Activated naive CD8-positive, alpha-beta T cell (primary cell): ENCODE measurements at regions not wholly inside any gene's neighbourhood (a gene's known extent, or its start where the extent isn't known, plus 50 kb on each side); places are given as distances from the start of the nearest gene placed in this dataset.

ENCODE experiments used
- H3K27ac Mint-ChIP-seq: one replicate; pipeline ENCODE4 v1.8.0; 2021; ENCODE audit warnings: mixed read lengths
- H3K27me3 Mint-ChIP-seq: one replicate; pipeline ENCODE4 v1.8.0; 2021; ENCODE audit warnings: mixed read lengths
- H3K36me3 Mint-ChIP-seq: one replicate; pipeline ENCODE4 v1.8.0; 2021; ENCODE audit warnings: mixed read lengths
- H3K4me1 Mint-ChIP-seq: one replicate; pipeline ENCODE4 v1.8.0; 2021; ENCODE audit warnings: low read depth, mixed read lengths
- H3K4me3 Mint-ChIP-seq: one replicate; pipeline ENCODE4 v1.8.0; 2021; ENCODE audit warnings: mild to moderate bottlenecking, mixed read lengths
- H3K9me3 Mint-ChIP-seq: one replicate; pipeline ENCODE4 v1.8.0; 2021; ENCODE audit warnings: low read depth, mixed read lengths

DNA sequence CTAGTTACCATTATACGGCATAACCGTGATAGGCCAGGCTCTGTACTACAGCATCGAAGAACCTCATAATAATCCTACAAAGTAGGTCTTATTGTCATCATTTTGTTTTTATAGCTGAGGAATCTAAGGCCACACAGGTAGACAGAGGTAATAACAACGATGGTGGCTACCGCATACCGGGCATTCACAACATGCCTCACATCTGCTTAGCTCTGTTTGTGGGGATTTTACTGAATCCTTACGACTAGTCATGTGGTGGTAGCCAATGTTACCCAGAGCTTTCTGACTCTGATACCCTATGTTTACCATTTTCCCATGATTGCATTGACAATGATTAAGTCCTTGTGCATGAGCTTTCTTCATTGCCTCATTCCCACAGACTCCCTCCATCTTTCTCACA is 269.4 kb downstream of the TCF7L2 start:
- H3K36me3 Mint-ChIP-seq, result no peaks in the 10 kb centered on the region

DNA sequence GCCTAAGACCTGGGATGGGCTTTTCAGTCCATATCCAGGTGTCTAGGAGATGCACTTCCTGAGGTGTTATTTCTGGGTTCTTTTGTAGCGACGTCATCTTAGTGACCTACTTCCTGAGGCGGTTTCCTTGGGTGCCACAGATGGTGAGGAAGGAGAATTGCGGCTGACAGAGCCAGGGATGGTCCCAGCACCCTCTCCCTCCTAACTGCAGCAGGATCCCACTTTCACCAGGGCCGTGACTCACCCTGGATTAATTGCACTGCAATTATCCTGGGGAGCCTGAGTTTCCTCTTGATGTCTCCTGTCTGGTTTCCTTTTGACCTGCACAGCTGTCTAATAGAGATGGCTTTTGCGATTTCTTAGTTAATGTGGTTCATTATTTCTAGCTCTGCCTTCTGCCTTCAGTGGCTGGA is 271.7 kb downstream of the TCF7L2 start:
- Mint-ChIP-seq H3K4me1 (peaks cover 18% of the 10 kb centered on the region), H3K36me3 (no peaks in the 10 kb centered on the region), H3K27me3 (peaks cover 11% of the 10 kb centered on the region), H3K27ac (no peak overlapping the region), H3K9me3 (no peaks in the 10 kb centered on the region), H3K4me3 (no peak overlapping the region)

More for the DNA sequence above, 269.4 kb downstream of the TCF7L2 start:
- no peak overlapping the region for H3K4me3 Mint-ChIP-seq
- peaks cover 10% of the 10 kb centered on the region for H3K27me3 Mint-ChIP-seq
- H3K4me1 Mint-ChIP-seq, result peaks cover 7% of the 10 kb centered on the region
- no peaks in the 10 kb centered on the region for H3K9me3 Mint-ChIP-seq
- no peak overlapping the region for H3K27ac Mint-ChIP-seq

DNA sequence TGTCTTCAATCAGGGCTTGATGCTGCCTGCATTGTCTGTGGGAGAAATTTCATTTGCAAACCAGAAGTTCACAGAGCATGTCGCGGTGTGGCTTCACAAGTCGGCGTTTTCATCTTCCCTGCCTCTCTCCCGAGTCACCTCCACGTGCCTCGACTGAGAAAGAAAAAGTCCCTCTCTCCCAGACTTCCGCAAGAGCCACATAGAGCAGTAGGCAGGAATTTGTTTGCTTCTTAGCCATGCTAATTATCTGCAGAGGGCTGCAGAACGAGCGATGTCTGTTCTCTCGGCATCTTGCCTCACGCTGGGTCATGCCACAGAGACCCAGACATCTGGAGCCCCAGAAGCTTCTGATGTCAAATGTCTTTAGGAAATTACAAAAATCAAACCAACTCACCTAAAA is 272.2 kb downstream of the TCF7L2 start:
- Mint-ChIP-seq H3K27me3 (peaks cover 11% of the 10 kb centered on the region), H3K9me3 (no peaks in the 10 kb centered on the region), H3K27ac (no peak overlapping the region), H3K4me1 (peaks cover 21% of the 10 kb centered on the region), H3K36me3 (no peaks in the 10 kb centered on the region), H3K4me3 (no peak overlapping the region)

DNA sequence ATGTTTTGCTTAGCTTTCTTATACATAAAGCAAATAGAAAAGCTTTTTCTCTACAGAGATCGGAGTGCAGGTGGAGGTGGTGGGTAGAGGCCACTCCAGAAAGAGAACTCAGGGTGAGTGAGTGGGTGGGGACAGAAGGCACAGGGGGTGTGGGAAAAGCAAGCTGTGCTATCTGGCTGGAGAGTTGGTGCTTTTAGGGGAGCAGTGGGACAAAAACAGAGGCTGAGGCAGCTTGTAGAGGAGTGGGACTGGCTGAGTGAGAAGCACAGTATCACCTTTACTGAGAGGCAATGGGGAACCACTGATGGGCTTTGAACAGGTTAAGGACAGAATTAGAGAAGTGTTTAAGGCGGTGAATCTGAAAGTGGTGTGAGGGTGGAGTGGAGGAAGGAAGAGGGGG is 275.3 kb downstream of the TCF7L2 start:
- H3K27ac Mint-ChIP-seq, result no peak overlapping the region
- peaks cover 14% of the 10 kb centered on the region for H3K27me3 Mint-ChIP-seq
- no peaks in the 10 kb centered on the region for H3K9me3 Mint-ChIP-seq
- H3K4me1 Mint-ChIP-seq, result peaks cover 21% of the 10 kb centered on the region
- H3K36me3 Mint-ChIP-seq, result no peaks in the 10 kb centered on the region
- no peak overlapping the region for H3K4me3 Mint-ChIP-seq

DNA sequence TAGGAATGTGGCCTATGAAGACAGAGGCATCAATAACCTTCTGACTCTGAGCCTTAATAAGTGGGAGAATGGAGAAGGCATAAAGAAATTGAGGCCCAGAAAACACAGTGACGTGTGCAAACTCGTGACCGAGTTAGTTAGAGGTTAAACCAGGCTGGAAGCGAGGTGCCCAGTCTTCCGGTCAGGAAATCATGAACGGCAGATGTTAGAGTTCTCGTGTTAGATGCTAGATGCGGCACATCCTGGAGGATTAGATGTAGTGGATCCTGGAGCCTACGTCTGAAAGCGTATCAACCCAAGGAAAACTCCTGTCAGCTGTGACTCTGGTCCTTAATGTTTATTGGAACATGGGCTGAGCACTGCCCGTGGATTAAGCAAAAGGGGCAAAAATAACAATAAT is 275.9 kb downstream of the TCF7L2 start:
- Mint-ChIP-seq H3K36me3 (no peaks in the 10 kb centered on the region), H3K9me3 (no peaks in the 10 kb centered on the region), H3K27me3 (peaks cover 14% of the 10 kb centered on the region), H3K27ac (no peak overlapping the region), H3K4me3 (no peak overlapping the region), H3K4me1 (peaks cover 21% of the 10 kb centered on the region)

DNA sequence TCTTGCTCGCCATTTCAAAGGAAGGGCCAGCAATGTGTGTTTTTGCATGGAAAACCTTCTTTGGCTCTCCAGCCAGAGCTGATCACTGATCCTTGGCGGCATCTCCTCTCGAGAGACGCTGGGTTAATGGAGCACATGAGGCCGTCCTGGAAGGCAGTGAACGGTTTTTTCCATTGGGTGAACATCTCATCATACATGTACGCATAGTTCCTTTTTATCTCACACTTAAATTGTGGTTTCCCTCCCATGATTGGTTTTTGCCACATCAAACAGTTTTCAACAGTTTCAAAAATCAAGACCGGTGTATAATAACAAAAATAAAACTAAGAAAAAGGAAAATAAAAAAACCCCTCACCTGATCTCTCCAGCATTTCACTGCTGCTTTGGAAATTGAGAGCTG is 276.4 kb downstream of the TCF7L2 start:
- H3K27me3 Mint-ChIP-seq, result peaks cover 14% of the 10 kb centered on the region
- H3K27ac Mint-ChIP-seq, result no peak overlapping the region
- H3K36me3 Mint-ChIP-seq, result no peaks in the 10 kb centered on the region
- H3K4me3 Mint-ChIP-seq, result no peak overlapping the region
- no peaks in the 10 kb centered on the region for H3K9me3 Mint-ChIP-seq
- peaks cover 21% of the 10 kb centered on the region for H3K4me1 Mint-ChIP-seq

DNA sequence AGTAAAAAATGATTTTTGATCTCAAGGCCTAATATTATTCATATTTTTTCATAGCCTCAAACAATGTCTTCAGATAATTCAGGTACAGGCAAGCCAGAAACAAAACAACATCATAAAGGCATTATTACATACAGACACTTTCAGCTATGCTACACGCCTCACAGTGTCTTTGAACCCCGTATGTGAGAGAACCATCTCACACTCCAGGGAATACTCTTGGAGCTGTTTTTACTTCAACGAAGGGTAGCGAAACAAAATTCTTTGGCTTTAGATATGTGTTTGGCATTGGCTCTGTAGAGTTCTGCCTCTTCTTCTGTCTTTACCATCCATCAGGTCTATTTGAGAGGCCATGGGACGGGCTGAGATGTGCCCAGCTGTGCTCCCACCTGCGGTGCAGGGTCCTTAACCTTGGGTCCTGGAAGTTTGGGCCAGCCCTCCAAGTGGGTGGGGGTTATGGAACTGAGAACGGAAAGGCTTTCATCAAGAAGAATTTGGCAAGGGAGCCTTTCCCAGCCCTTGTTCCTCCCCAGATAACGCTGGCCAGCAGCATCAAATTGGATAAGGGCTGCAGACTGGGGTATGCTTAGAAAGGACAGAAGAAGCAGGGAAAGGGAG is 276.9 kb downstream of the TCF7L2 start:
- Mint-ChIP-seq H3K27ac (no peak overlapping the region), H3K27me3 (peaks cover 14% of the 10 kb centered on the region), H3K36me3 (no peaks in the 10 kb centered on the region), H3K9me3 (no peaks in the 10 kb centered on the region), H3K4me3 (no peak overlapping the region), H3K4me1 (peaks cover 18% of the 10 kb centered on the region)

DNA sequence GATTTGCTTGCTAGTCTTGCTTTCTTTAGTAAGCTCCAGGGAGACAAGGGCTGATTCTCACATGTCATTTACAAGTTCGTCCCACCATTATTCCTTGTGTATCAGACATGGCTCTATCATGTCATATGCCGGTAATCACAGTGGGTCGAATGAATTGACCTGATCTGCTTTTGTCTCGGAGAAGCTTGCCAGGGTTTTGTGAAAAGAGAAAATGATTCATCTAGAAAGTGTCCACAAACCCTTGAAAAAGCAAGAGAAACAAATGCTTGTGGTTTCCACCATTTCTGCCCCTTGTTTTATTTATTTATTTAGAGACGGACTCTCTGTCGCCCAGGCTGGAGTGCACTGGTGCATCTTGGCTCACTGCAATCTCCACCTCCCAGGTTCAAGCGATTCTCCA is 278.5 kb downstream of the TCF7L2 start:
- H3K4me1 Mint-ChIP-seq, result peaks cover 14% of the 10 kb centered on the region
- H3K4me3 Mint-ChIP-seq, result no peak overlapping the region

DNA sequence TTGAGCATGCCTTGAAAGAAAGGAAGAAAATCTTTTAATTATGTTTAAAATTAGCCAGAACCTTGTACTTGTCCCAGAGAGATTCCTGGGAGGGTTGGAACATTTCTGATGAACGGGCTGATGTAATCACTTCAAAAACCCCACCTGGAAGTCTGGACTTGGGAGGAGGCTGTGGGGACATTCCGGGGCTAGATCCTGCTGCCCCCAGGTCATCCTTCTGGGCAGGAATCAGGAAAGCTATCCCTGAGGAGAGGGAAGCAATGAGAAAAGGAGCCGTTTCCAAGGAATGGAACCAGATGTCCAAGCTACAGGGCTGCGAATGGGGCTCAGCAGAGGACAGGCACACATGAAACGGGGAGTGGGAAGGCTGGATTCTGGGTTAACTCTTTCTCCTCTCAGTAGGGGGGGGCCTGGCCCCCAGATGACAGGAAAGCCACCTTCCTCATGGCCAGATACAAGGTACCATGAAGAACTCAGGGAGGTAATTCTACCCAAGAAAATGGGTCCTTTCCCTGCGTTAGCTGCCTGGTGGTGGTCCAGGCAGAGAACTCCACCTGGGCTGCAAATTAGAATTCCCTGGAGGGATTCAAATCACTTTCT is 280.1 kb downstream of the TCF7L2 start:
- H3K9me3 Mint-ChIP-seq, result no peaks in the 10 kb centered on the region
- H3K4me1 Mint-ChIP-seq, result peaks cover 14% of the 10 kb centered on the region
- peaks cover 7% of the 10 kb centered on the region for H3K27me3 Mint-ChIP-seq
- H3K27ac Mint-ChIP-seq, result no peak overlapping the region
- H3K36me3 Mint-ChIP-seq, result no peaks in the 10 kb centered on the region
- H3K4me3 Mint-ChIP-seq, result no peak overlapping the region

More for the DNA sequence above, 278.5 kb downstream of the TCF7L2 start:
- H3K9me3 Mint-ChIP-seq, result no peaks in the 10 kb centered on the region
- H3K27me3 Mint-ChIP-seq, result peaks cover 10% of the 10 kb centered on the region
- no peak overlapping the region for H3K27ac Mint-ChIP-seq
- H3K36me3 Mint-ChIP-seq, result no peaks in the 10 kb centered on the region

DNA sequence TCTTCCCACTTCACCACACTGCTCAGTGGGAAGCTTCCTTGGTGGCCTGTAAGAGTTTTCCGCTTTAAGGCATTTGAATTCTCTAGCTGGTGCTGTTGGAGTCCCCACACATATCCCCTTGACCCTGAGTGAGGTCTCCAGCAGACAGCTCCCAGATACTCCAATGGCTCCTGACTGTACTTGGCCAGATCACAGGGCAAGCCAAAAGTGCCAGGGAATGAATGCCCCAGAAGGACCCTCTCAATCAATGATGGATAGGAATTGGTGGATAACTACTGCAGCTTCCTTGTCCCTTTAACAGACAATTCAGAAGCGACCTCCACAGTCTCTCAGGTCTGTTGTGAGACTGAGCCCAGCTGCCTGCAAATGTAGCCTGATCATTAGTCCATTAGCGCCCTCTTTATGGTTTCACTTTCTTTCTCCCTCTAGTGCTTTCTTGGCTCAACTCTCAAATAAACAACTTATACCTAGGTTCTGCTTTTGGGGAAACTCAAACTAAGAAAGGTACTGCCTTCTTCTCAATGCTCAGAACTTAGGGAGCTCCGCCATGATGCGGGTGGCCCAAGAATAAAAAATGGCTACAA is 283.0 kb downstream of the TCF7L2 start:
- Mint-ChIP-seq H3K36me3 (no peaks in the 10 kb centered on the region), H3K9me3 (no peaks in the 10 kb centered on the region), H3K4me3 (no peak overlapping the region), H3K4me1 (no peaks in the 10 kb centered on the region), H3K27ac (no peak overlapping the region), H3K27me3 (peaks cover 6% of the 10 kb centered on the region)

DNA sequence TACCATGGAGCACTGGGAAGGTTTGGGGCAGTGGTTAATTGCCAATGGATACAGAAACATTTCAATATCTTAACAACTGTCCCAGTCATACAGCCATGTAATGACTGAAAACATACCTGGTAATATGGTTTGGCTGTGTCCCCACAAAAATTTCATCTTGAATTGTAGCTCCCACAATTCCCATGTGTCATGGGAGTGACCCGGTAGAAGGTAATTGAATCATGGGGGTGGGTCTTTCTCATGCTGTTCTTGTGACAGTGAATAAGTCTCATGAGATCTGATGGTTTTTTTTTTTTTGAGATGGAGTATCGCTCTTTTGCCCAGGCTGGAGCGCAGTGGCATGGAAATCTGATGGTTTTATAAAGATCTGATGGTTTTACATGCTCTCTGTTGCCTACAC is 284.4 kb downstream of the TCF7L2 start:
- Mint-ChIP-seq H3K27ac (no peak overlapping the region), H3K9me3 (no peaks in the 10 kb centered on the region), H3K27me3 (peaks cover 3% of the 10 kb centered on the region), H3K4me1 (no peaks in the 10 kb centered on the region), H3K36me3 (no peaks in the 10 kb centered on the region), H3K4me3 (no peak overlapping the region)

DNA sequence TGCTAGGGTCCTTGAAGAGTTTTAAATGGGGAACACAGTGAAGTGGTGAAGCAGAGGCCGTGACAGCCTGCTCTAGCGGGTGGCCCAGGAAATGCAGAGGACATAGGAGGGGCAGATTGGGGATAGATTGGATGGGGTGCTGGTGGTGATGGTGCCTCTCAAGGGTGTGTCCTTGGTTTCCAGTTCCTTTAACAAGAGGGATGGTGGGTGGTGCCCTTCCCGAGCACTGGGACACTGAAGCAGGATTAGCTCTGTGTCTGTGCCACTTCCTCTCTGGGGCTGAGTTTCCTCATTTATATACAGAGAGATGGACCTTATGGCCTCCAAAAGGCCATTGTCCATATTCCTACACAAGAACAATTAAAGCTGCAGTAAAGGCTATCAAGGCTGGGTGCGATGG is 285.5 kb downstream of the TCF7L2 start:
- H3K9me3 Mint-ChIP-seq, result no peaks in the 10 kb centered on the region
- no peaks in the 10 kb centered on the region for H3K4me1 Mint-ChIP-seq
- no peaks in the 10 kb centered on the region for H3K36me3 Mint-ChIP-seq
- H3K27ac Mint-ChIP-seq, result no peak overlapping the region
- no peak overlapping the region for H3K4me3 Mint-ChIP-seq
- H3K27me3 Mint-ChIP-seq, result peaks cover 3% of the 10 kb centered on the region

DNA sequence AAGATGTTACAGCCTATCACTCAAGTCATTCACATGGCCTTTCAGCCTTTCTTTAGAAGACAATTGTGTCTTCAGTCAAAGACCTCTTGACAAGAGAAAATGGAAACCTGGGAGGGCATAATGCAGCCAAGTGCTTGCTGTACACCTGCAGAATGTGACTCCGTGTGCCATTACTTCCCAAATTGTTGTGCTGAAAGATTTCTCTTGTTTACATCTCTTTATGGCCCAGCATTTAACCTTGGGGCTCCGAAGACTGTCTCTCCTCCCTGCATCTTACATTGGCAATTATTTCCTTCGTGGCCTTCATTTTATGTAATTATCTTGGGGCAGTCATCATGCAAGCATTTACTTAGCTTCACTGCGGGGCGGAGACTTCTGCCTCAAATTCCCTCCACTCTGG is 287.0 kb downstream of the TCF7L2 start:
- Mint-ChIP-seq H3K9me3 (no peaks in the 10 kb centered on the region), H3K36me3 (no peaks in the 10 kb centered on the region), H3K4me1 (peaks cover under 1% of the 10 kb centered on the region), H3K27ac (no peak overlapping the region), H3K4me3 (no peak overlapping the region), H3K27me3 (peaks cover 3% of the 10 kb centered on the region)

DNA sequence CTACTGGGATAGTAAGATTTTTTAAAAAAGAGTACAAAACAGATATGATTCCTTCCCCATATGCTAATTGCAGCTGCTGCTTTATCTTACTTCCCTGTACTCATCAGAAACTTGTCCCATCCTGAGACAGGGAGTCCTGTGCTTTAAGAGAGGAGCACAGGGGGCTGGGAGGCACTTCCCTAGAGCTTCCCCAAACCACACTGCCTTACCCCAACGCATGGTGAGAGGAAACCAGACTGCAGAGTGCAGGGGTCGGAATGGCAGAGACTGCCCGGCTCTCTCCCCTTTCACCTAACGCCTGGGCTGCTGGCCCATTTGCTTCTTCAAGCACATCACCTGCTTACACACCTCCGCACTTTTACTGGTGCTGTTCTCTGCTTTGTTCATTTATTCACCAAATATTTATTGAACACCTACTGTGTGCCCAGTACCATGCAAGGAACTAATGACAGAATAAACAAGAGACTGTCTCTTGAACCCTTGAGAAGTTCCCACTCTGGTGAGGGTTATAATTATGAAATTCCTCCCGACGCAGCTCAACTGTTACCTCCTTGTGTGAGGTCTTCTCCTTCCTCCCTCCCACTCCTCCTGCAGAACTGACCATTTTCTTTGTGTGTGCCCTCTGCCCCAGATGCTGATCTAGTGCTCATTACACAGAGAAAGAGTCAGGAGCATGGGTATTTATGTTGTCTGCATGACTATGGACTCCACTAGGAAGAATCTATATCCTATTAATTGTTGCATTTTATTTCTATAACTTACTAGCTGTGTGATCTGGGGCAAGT is 289.7 kb downstream of the TCF7L2 start:
- Mint-ChIP-seq H3K27ac (no peak overlapping the region), H3K4me3 (no peak overlapping the region), H3K36me3 (peaks cover 2% of the 10 kb centered on the region), H3K4me1 (peaks cover 3% of the 10 kb centered on the region), H3K9me3 (no peaks in the 10 kb centered on the region), H3K27me3 (peaks cover 3% of the 10 kb centered on the region)

DNA sequence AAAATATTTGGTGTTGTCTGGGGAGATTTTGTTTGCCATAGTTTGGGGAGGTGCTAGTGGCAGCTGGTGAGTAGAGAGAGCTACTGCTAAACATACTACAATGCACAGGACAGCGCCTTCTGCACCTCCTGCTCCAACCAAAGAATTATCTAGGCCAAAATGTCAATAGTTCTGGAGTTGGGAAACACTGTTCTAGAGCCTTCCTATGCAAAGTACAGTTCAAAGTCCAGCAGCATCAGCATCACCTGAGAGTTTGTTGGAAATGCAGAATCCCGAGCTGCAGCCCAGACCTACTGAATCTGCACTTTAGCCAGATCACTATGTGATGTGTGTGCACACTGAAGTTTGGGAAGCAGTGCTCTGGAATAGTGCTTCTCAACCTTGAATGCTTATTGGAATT is 290.7 kb downstream of the TCF7L2 start:
- Mint-ChIP-seq H3K27ac (no peak overlapping the region), H3K36me3 (peaks cover 2% of the 10 kb centered on the region), H3K9me3 (no peaks in the 10 kb centered on the region), H3K27me3 (peaks cover 2% of the 10 kb centered on the region), H3K4me3 (no peak overlapping the region), H3K4me1 (peaks cover 3% of the 10 kb centered on the region)
